ES-I3 (cell line): ENCODE measurements at regions not wholly inside any gene's neighbourhood (a gene's known extent, or its start where the extent isn't known, plus 50 kb on each side); places are given as distances from the start of the nearest gene placed in this dataset.

Source experiments
- H3K36me3 ChIP-seq: 2 replicates; pipeline ENCODE4 v1.6.1; 2013; ENCODE audit warnings: mild to moderate bottlenecking, low read length, control low read depth, moderate library complexity; ENCODE audit not compliant: insufficient read depth
- H3K4me1 ChIP-seq: 2 replicates; pipeline ENCODE4 v1.6.1; 2013; ENCODE audit warnings: mild to moderate bottlenecking, control low read depth, low read length; ENCODE audit not compliant: insufficient read depth
- H3K9ac ChIP-seq: 2 replicates; pipeline ENCODE4 v1.6.1; 2013; ENCODE audit warnings: low read depth, mild to moderate bottlenecking, low read length, moderate library complexity
- H3K9me3 ChIP-seq: 2 replicates; pipeline ENCODE4 v1.6.1; 2013; ENCODE audit warnings: mild to moderate bottlenecking, low read length, moderate library complexity; ENCODE audit not compliant: control insufficient read depth, insufficient read depth

DNA sequence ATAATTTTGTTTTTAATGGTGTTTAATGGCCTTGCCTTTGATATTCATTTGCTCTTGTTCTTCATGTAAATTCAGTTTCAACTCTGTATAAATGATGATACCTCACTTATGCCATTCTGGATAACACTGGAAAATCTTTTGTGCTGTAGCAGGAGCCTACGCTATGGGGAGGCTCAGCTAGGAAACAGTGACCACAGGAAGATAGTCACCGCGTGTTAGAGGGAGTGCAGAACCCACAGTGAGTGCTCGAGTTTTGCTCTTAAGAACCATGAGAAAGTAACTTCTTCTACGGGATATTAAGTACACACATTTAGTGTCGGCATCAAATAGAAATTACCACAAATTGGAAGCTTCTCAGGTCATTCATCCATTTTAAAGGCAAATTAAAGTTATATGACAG lies 143.9 kb downstream of the IRX2 start:
- Histone ChIP-seq H3K9ac (no peak overlapping the region), H3K36me3 (no peaks in the 10 kb centered on the region), H3K9me3 (no peaks in the 10 kb centered on the region), H3K4me1 (no peaks in the 10 kb centered on the region)

DNA sequence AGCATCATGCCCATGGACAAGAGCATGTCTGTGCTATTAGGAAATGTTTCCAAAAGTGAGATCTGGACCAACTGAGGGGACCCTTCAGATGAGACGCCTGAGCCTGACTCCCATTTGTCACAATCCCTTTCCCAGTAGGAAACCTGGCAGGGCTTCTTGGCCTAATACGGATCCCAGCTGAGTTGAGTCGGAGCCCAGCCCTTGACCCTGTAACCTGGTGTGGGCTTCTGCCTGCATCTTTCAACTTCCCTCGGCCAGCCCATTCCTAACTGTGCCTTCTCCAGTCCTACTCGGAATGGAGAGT lies 148.3 kb downstream of the IRX2 start:
- Histone ChIP-seq H3K4me1 (no peaks in the 10 kb centered on the region), H3K9me3 (no peaks in the 10 kb centered on the region), H3K36me3 (no peaks in the 10 kb centered on the region), H3K9ac (no peak overlapping the region)

DNA sequence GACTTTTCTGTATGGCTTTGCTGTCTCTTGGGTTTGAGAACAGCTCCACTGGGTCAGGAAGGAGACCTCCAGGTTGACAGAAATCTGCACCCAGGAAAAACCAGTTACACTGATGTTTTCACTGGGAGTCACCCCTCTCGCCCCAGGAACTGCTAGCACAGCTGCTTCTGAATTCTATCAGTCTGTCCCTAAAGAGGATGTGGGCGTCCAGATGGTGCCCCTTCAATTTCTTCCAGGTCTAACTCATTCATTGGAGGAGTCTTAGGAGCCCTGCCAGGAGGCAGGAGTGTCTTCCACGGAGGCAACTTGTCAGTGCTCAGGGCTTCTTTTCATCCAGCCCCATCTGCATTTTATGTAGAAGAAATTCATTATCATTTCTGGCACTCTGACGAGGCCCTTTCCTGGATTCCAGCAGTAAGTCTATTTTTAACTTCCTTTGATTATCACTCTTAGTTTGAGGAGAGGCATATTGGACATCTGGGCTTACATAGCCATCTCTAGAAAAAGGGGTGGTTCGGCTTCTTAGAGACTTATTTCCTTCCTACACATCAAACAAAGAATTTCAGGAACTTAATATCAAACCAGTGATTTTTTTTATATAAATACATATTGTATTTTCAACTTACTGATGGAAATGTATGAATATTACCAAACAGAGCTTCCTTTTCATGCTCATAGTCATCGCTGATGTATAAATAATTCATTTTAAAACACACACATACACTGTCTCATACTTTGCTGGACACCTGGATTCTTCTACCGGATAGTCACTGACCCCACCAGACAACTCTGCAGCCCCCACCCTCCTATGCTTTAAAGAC lies 148.8 kb downstream of the IRX2 start:
- Histone ChIP-seq H3K36me3 (no peaks in the 10 kb centered on the region), H3K9ac (no peak overlapping the region), H3K9me3 (no peaks in the 10 kb centered on the region), H3K4me1 (no peaks in the 10 kb centered on the region)

DNA sequence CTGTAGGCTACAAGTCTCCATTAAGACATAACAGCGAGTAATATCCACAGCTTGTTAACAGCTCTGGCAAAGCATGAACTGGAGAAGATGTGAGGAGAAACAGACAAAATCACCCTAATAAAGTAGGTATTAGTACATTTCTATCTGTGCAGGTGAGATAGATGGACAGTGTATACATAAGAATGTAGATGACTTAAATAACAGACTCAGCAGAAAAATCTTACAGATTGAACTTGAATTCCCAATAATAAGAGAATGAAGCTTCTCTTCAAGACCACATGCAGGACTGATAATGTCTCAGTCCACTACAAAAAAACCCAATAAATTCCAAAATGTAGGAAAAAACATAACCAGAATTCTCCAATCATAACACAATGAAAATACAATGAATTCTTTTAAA lies 153.0 kb downstream of the IRX2 start:
- H3K36me3 ChIP-seq: no peaks in the 10 kb centered on the region
- H3K9ac ChIP-seq: no peak overlapping the region
- no peaks in the 10 kb centered on the region for H3K4me1 ChIP-seq
- H3K9me3 ChIP-seq: no peaks in the 10 kb centered on the region

DNA sequence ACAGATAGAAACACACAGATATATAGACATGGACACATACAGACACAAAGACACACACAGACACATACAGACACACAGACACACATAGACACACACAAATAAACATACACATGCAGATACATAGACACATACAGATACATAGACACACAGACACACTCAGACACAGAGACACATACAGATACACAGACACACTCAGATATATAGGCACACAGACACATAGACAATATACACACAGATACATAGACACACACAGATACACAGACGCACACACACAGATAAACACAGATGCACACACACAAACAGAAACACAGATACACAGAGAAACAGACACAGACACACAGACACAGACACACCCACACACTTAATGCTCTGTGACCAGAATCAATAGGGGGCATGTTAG lies 156.8 kb downstream of the IRX2 start:
- Histone ChIP-seq H3K9me3 (no peaks in the 10 kb centered on the region), H3K4me1 (no peaks in the 10 kb centered on the region), H3K36me3 (no peaks in the 10 kb centered on the region), H3K9ac (no peak overlapping the region)

DNA sequence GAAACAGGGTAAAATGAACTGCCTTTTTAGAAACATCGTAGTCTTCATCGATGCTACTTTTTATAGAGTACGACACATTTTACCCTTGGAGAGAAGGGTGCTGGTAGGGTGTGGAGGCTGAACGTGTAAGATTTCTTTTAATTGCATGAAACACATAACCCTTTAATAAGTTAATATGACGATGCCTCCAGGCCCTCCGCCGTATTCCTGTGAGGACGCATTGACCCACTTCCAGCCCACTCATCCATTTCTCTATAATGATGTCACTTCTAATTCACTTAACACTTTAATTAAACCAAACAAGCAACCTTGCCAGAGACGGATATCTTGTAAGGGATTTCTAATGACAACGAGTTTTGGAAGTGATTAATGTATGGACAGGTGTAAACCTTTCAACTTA lies 158.7 kb downstream of the IRX2 start:
- Histone ChIP-seq H3K9ac (no peak overlapping the region), H3K36me3 (no peaks in the 10 kb centered on the region), H3K9me3 (no peaks in the 10 kb centered on the region), H3K4me1 (no peaks in the 10 kb centered on the region)

DNA sequence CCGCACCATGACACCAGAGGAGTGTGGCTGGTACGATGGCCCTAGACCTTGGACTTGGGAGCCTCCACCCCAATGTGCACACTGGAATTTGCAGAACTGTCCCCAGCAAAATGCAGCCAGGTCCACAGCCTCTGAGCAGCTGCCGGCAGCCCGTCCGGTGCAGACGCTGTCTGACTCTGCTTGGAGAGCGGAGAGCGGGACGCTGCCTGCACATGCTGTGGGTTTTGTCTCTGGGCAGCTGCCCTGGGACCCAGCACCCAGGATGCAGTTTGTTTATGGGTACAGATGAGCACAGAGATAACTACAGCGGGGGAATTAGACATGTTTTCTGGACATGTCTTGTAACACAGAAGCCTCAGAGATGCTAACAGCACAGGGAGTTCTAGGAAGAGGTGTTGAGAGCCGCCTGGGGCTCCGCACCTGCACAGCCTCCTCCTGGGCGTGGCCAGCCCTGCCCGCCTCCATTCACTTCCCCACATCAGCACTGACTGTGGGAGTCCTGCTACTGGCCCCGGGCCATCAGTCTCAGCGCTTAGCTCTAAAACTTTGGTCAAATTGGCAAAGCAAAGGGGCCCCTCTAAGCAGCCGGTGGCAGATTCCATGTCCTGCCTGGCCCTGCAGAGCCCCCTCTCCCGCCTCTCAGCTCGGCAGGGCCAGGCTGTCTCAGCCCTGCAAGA lies 159.6 kb downstream of the IRX2 start:
- no peaks in the 10 kb centered on the region for H3K36me3 ChIP-seq
- H3K4me1 ChIP-seq: no peaks in the 10 kb centered on the region
- no peak overlapping the region for H3K9ac ChIP-seq
- no peaks in the 10 kb centered on the region for H3K9me3 ChIP-seq

DNA sequence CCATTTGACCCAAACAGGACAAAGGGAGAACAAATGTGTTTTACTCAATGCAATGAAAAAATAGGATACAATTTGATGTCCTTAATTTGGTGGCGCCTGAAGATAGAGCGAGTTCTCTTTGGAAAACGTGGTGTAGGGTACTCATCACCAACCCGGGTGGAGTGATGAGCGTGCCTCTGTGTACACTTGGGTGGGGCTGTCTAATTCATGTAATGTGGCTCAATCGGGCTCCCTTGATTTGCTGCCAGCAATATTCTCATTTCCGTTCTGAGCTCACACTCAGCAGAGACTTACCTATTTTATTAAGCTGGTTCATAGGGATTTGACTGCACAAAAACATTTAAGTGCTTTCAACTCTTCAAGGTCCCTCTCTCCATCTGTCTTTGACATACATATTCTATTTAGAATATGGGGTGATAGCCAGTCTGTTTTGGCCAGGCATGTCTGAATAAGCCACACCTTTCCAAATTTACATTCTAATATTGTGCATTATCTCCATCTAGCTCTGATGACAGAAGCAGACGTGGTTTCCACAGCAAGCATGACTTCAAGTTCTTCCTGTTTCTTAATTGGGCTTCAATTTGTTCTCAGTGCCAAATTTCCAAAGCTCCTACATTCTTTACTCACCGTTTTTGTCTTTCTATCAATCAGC lies 162.5 kb downstream of the IRX2 start:
- Histone ChIP-seq H3K9me3 (no peaks in the 10 kb centered on the region), H3K9ac (no peak overlapping the region), H3K4me1 (no peaks in the 10 kb centered on the region), H3K36me3 (no peaks in the 10 kb centered on the region)

DNA sequence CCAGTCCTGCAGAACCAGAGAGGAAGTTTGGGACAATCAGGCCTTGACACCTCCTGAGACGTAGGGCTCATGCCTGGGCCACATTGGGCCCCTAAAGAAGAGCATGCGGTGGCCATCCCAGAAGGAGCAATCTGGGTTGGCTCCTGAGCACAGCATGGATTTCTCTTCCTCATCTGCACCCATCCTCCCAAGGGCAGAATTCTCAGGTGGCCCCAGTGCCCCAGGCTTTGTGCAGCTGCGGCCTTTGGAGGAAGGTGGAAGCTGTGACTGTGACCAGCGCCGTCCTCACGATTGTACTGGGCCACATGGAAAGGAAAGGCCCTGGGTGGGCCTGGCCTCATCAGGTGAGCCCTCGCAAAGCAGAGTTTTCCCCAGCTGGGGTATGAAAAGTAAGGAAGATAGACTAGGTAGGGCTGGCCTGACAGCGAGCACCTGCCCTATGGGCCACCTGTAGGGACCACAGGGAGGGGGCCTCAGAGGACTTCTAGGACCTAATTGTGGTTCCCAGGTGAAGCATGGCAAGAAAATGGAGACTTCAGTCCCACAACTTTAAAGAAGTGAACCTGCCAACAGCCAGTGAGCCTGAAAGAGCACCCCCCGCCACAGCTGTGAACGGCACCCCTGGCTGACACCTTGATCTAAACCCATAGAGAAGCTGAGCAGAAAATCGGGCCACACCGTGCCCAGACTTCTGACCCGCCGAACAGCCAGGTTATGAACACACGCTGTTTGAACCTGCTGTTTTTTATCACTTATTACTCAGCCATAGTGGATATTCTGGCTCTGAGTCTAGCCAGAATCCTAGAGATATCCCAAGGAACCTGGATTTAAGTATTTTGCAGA lies 164.1 kb downstream of the IRX2 start:
- H3K4me1 ChIP-seq: no peaks in the 10 kb centered on the region
- no peaks in the 10 kb centered on the region for H3K9me3 ChIP-seq
- no peak overlapping the region for H3K9ac ChIP-seq
- no peaks in the 10 kb centered on the region for H3K36me3 ChIP-seq

DNA sequence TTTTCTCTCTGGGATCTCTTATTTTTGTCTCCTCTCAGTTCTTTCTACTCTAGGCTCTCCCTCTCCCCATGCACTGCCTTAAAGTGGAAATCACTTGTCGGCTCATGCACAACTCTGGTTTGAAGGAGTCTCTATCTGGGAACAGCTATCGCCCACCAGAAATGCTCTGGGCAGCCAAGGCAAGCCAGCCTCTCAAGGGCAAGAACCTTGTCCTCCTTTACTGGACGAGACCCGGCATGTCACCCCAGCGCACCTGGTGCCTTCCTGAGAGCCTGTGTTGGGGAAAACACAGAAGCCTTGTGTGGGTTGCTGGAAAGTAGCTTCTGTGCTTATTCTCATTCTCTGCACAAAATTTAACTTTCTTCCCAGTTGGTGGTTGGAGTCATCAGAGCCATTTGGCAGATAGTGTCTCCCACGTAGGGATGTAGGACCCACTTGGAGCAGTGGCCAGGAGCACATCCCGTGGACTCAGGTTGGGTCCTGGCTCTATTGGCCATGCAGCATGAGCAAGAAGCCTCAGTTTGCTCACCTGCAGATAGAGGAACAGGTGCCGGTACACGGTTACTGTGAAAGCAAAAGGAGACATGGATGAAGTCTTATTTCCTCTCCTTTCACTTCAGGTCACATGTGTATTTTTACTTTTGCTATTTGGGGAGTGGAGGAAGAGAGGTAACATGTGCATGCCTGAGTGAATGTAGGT lies 165.3 kb downstream of the IRX2 start:
- H3K4me1 ChIP-seq: no peaks in the 10 kb centered on the region
- H3K9ac ChIP-seq: no peak overlapping the region
- no peaks in the 10 kb centered on the region for H3K9me3 ChIP-seq
- no peaks in the 10 kb centered on the region for H3K36me3 ChIP-seq

DNA sequence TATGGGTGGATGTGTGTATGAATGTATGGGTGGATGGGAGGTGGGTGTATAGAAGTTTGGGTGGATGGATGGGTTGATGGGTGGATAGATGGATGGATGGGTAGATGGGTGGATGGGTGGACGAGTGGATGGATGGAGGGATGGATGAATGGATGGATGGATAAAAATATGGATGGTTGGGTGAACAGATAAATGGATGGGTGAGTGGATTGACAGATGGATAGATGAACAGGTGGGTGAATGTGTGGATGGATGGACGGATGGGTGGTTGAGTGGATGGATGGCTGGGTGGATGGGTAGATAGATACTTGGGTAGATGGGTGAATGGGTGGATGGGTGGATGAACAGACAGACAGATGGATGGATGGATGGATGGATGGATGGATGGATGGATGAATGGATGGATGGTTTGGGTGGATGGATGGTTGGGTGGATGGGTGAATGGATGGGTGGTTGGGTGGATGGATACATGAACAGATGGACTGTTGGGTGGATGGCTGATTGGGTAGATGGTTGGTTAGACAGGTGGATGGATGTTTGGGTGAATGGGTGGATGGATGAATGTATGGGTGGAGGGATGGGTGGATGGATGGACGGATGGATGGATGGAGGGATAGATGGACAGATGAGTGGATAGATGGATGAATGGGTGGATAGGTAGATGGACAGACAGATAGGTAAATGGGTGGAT lies 166.8 kb downstream of the IRX2 start:
- Histone ChIP-seq H3K4me1 (no peaks in the 10 kb centered on the region), H3K36me3 (no peaks in the 10 kb centered on the region), H3K9me3 (no peaks in the 10 kb centered on the region), H3K9ac (no peak overlapping the region)

DNA sequence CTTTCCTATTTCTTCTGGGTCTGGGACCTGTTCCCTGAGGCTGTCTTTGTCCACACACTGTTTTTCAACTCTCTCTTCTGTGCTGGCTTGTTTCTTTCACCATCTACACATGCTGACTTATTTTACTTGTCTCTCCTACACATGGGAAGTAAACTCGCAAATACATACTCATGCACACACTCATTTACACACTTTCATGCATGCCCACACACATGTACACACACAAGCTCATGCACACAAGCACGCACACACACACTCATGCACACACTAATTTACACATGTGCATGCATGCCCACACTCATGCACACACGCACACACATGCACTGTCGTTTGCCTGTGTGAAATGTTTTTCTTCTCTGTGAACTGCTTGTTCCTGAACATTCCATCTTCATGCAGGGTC lies 169.0 kb downstream of the IRX2 start:
- Histone ChIP-seq H3K9ac (no peak overlapping the region), H3K4me1 (no peaks in the 10 kb centered on the region), H3K36me3 (no peaks in the 10 kb centered on the region), H3K9me3 (no peaks in the 10 kb centered on the region)

DNA sequence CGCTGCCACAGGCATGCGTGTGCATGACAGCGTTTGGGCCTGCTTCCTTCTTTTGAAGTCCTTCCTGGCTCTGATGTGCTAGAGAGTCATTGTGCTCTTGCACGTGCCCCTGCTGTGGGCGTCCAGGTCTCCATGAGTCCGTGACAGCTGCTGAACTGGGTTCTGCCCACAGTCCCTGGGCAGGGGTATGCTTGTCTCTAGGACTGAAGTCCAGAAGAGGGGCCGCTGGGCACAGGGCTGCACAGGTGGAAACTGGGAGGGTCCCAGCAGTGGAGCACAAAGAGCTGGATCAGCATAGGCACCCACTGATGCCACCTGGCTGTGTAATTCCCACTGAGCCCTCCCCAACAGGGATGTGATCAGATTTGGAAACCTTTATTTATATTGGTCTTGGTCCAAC lies 169.4 kb downstream of the IRX2 start:
- Histone ChIP-seq H3K9ac (no peak overlapping the region), H3K9me3 (no peaks in the 10 kb centered on the region), H3K36me3 (no peaks in the 10 kb centered on the region), H3K4me1 (no peaks in the 10 kb centered on the region)
